Lung (tissue), 11 donors: ENCODE measurements at regions not wholly inside any gene's neighbourhood (a gene's known extent, or its start where the extent isn't known, plus 50 kb on each side); places are given as distances from the start of the nearest gene placed in this dataset.

ENCODE experiments used
- ATAC-seq: fragments of 200-7000 bp; cut with Tn5 transposase; one replicate; pipeline ENCODE4 v1.9.1; 2020; ENCODE audit warnings: moderate number of reproducible peaks; ENCODE audit not compliant: insufficient read depth, low FRiP score
- DNase-seq, 3 donors: peaks; one replicate each; pipeline ENCODE4 v3.0.0-alpha.2; 2013 to 2017
- H3K27ac ChIP-seq, 2 donors: one replicate each; pipeline ENCODE4 v1.5.1; 2013; ENCODE audit warnings: mild to moderate bottlenecking in 2 of 2, moderate library complexity in 2 of 2, control low read depth in 1 of 2, inconsistent platforms in 1 of 2, low read depth in 1 of 2, low read length in 1 of 2
- H3K27me3 ChIP-seq, 3 donors: one replicate each; pipeline ENCODE4 v1.5.1; 2013; ENCODE audit warnings: low read length in 2 of 3; ENCODE audit not compliant: control insufficient read depth in 3 of 3, insufficient read depth in 3 of 3
- H3K36me3 ChIP-seq, 4 donors: one replicate each; pipeline ENCODE4 v1.5.1; 2013; ENCODE audit warnings: low read length in 4 of 4, mild to moderate bottlenecking in 1 of 4, moderate library complexity in 1 of 4; ENCODE audit not compliant: control insufficient read depth in 4 of 4, insufficient read depth in 4 of 4
- H3K4me1 ChIP-seq, 5 donors: one replicate each; pipeline ENCODE4 v1.5.1; 2013; ENCODE audit warnings: low read length in 5 of 5, mild to moderate bottlenecking in 2 of 5, moderate library complexity in 1 of 5; ENCODE audit not compliant: control insufficient read depth in 5 of 5, insufficient read depth in 5 of 5
- H3K4me3 ChIP-seq: one replicate; pipeline ENCODE4 v1.5.1; 2013; ENCODE audit warnings: mild to moderate bottlenecking, control low read depth, moderate library complexity
- H3K9ac ChIP-seq, 2 donors: one replicate each; pipeline ENCODE4 v1.5.1; 2013; ENCODE audit warnings: low read length in 2 of 2, control low read depth in 1 of 2; ENCODE audit not compliant: insufficient read depth in 1 of 2
- H3K9me3 ChIP-seq, 4 donors: one replicate each; pipeline ENCODE4 v1.5.1; 2013; ENCODE audit warnings: low read length in 3 of 4, mild to moderate bottlenecking in 1 of 4, moderate library complexity in 1 of 4; ENCODE audit not compliant: control insufficient read depth in 4 of 4, insufficient read depth in 3 of 4
- WGBS, 2 donors: extraction: QIAGEN DNeasy Blood & Tissue Kit; methylation state at CpG; one replicate each; pipeline ENCODE4 v1.1.7; 2013; 5-methylcytosine and 5-hydroxymethylcytosine counted together
- TF ChIP-seq, protein P1 (sequence below): IDR thresholded peaks from 2 replicates; pipeline ENCODE4 v1.5.1; 2012; ENCODE audit warnings: mild to moderate bottlenecking; ENCODE audit errors: control extremely low read depth, extremely low read depth
- donor health status: control.
- donor health status: control.
- donor health status: Bipolar disorder and iron deficiency.
- donor health status: healthy.
- donor health status: DM: yes; HTN: yes; CAD: no.

DNA sequence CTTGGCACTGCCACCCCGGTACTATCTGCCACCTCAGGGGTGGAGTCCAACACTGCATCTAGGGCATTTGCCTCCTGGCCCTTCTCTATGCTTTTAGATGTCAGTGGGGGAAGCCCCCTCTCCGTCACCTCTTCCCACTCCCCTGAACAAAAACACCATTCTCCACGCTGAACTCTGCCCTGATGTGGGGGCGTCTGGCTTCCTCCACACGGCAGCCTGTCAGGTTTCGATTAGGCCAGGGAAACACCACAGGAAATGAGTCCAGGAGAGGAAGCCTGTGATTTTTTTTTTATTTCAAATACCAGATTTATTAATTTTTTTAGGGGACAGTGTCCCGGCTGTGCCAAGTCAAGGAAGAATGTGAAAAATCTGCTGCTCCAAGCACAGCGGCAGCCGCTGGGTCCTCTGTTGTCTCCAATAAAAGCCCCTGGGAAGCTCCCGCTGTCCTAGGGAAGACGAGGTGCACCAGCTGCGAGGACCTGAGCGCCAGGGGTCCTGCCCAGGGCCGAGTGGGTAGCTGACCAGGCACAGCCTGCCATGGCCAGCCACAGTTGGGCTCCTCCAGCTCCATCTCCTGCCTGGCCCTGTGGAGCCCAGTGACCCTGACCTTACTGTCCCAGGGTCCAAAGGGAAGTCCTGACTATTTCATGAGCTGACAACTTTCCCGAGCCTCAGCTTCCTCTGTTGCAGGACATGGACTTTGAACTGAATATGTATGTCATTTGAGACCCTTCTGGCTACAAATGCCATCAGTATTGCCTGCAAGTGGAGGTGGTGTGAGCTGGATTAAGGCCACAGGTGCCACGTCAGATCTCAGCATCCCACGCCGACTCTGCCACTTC, 336.7 kb downstream of the FOXL1 start:
- peaks cover 0 to 7% (median 0%) of the 10 kb centered on the region in 3 donors for H3K27me3 ChIP-seq
- no peak overlapping the region for H3K9ac ChIP-seq
- H3K9me3 ChIP-seq: peaks cover 0 to 4% (median 0%) of the 10 kb centered on the region in 4 donors
- no peaks in the 10 kb centered on the region for H3K36me3 ChIP-seq
- no peak overlapping the region for H3K27ac ChIP-seq
- no peak for DNase-seq
- H3K4me3 ChIP-seq: no peak overlapping the region
- no peak for ATAC-seq
- WGBS, 2 donors: 54 to 58% methylated on average over 18 of the region's 18 CpGs
- peaks cover 0 to 18% (median 3%) of the 10 kb centered on the region in 5 donors for H3K4me1 ChIP-seq
- TF ChIP-seq, protein P1, sequence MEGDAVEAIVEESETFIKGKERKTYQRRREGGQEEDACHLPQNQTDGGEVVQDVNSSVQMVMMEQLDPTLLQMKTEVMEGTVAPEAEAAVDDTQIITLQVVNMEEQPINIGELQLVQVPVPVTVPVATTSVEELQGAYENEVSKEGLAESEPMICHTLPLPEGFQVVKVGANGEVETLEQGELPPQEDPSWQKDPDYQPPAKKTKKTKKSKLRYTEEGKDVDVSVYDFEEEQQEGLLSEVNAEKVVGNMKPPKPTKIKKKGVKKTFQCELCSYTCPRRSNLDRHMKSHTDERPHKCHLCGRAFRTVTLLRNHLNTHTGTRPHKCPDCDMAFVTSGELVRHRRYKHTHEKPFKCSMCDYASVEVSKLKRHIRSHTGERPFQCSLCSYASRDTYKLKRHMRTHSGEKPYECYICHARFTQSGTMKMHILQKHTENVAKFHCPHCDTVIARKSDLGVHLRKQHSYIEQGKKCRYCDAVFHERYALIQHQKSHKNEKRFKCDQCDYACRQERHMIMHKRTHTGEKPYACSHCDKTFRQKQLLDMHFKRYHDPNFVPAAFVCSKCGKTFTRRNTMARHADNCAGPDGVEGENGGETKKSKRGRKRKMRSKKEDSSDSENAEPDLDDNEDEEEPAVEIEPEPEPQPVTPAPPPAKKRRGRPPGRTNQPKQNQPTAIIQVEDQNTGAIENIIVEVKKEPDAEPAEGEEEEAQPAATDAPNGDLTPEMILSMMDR: no peak

DNA sequence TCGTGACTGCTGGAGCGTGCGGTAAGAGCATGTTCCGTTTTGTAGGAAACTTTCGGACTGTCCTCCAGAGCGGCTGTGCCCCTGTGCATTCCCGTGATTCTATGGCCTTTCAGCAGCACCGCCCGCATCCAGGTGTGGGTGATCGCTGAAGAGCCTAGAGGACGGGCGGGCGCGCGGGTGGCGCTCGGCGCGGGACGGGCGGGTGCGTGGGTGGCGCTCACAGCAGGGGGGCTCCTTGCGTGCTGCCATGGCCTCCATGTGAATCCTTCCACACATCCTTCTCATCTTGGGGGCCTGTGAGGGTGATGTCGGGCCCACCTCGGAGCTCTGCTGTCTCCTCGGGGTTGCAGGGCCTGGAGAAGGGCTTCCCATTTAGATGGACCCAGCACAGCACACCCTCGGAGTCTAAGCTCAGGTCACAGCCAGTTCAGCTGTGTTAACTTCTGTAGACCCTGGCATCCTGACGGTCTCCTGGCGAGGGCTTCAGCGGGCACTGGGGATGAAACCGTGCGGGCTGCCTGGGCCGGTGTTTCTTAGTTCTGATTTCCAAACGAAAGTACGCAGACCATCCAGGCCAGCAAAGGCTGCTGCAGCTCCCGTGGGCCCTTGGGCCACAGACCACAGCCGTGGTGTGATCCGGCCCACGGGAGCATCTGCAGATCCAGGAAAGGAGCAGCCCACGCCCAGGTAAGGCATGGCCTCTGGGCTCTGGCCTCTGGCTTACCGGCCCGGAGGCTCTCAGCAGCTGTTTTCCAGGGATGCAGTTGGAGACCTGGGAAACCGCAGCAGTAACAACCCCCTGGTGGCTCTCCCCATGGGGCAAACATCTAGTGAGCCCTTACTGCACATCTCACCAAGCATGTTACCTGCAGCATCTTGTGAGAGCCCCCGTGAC, 339.4 kb downstream of the FOXL1 start:
- ATAC-seq (no peak), DNase-seq (no peak)
- WGBS, 2 donors: 96% methylated on average over 45 of the region's 45 CpGs

DNA sequence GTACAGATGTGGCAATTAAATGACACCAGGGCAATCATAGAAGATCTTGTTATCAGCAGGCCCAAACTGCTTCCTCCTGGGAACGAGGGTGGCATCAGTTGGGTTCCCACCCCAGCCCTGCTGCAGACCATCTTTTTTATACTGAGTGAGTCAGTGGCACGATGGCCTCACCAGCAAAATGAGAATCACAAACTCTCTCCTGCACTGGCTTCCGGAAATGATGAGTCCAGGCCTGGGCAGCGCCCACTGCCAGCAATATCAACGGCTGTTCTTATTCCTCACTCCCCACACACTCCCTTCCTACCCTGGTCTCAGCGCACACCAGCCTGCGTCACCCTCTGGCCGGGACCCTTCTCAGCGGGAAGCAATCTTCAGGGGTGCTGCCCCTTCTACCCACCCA, 340.3 kb downstream of the FOXL1 start:
- Histone ChIP-seq H3K4me1 (peaks cover 0 to 7% (median 0%) of the 10 kb centered on the region in 5 donors), H3K9me3 (peaks cover 0 to 21% (median 5%) of the 10 kb centered on the region in 4 donors), H3K36me3 (no peaks in the 10 kb centered on the region), H3K4me3 (no peak overlapping the region), H3K27ac (no peak overlapping the region), H3K27me3 (peaks cover 0 to 6% (median 0%) of the 10 kb centered on the region in 3 donors), H3K9ac (no peak overlapping the region)
- WGBS, 2 donors: 88 to 91% methylated on average over 9 of the region's 9 CpGs
- DNase-seq (no peak), ATAC-seq (no peak)
- TF ChIP-seq, protein P1: no peak

More for the DNA sequence above, 339.4 kb downstream of the FOXL1 start:
- Histone ChIP-seq H3K4me3 (no peak overlapping the region), H3K9me3 (peaks cover 0 to 19% (median 5%) of the 10 kb centered on the region in 4 donors), H3K27ac (no peak overlapping the region), H3K9ac (no peak overlapping the region), H3K36me3 (no peaks in the 10 kb centered on the region), H3K27me3 (peaks cover 0 to 7% (median 0%) of the 10 kb centered on the region in 3 donors), H3K4me1 (peaks cover 0 to 7% (median 0%) of the 10 kb centered on the region in 5 donors)
- TF ChIP-seq, protein P1: no peak
